ENCODE measurements at regions not wholly inside any gene's neighbourhood (a gene's known extent, or its start where the extent isn't known, plus 50 kb on each side); places are given as distances from the start of the nearest gene placed in this dataset.

DNA sequence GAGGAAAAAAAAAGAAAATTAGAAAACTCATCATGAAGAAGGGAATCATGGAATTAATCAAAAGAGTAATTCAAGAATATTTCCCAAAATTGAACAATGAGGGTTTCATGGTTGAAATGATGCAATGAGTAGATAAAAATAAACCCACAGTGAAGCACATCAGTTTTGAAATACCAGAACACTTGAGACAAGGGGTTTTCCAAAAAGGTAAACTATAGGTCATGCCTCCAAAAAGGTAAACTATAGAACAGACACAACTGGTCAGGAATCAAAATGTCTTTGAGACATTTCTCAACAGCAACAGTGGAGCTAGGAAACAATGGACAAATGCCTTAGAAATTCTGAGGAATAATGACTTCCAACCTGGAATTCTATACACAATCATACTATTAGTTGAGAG, 60.2 kb upstream of the PCSK5 start:
- TF ChIP-seq, protein P1, sequence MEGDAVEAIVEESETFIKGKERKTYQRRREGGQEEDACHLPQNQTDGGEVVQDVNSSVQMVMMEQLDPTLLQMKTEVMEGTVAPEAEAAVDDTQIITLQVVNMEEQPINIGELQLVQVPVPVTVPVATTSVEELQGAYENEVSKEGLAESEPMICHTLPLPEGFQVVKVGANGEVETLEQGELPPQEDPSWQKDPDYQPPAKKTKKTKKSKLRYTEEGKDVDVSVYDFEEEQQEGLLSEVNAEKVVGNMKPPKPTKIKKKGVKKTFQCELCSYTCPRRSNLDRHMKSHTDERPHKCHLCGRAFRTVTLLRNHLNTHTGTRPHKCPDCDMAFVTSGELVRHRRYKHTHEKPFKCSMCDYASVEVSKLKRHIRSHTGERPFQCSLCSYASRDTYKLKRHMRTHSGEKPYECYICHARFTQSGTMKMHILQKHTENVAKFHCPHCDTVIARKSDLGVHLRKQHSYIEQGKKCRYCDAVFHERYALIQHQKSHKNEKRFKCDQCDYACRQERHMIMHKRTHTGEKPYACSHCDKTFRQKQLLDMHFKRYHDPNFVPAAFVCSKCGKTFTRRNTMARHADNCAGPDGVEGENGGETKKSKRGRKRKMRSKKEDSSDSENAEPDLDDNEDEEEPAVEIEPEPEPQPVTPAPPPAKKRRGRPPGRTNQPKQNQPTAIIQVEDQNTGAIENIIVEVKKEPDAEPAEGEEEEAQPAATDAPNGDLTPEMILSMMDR (IDR thresholded peaks at IDR 0.05; ENCODE audit: low read depth, low read length, missing input control): no peak
- TF ChIP-seq, protein P2, sequence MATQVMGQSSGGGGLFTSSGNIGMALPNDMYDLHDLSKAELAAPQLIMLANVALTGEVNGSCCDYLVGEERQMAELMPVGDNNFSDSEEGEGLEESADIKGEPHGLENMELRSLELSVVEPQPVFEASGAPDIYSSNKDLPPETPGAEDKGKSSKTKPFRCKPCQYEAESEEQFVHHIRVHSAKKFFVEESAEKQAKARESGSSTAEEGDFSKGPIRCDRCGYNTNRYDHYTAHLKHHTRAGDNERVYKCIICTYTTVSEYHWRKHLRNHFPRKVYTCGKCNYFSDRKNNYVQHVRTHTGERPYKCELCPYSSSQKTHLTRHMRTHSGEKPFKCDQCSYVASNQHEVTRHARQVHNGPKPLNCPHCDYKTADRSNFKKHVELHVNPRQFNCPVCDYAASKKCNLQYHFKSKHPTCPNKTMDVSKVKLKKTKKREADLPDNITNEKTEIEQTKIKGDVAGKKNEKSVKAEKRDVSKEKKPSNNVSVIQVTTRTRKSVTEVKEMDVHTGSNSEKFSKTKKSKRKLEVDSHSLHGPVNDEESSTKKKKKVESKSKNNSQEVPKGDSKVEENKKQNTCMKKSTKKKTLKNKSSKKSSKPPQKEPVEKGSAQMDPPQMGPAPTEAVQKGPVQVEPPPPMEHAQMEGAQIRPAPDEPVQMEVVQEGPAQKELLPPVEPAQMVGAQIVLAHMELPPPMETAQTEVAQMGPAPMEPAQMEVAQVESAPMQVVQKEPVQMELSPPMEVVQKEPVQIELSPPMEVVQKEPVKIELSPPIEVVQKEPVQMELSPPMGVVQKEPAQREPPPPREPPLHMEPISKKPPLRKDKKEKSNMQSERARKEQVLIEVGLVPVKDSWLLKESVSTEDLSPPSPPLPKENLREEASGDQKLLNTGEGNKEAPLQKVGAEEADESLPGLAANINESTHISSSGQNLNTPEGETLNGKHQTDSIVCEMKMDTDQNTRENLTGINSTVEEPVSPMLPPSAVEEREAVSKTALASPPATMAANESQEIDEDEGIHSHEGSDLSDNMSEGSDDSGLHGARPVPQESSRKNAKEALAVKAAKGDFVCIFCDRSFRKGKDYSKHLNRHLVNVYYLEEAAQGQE (IDR thresholded peaks at IDR 0.05): no peak
- TF ChIP-seq RAD21 (IDR thresholded peaks at IDR 0.05): no peak
- TF ChIP-seq, protein P3, sequence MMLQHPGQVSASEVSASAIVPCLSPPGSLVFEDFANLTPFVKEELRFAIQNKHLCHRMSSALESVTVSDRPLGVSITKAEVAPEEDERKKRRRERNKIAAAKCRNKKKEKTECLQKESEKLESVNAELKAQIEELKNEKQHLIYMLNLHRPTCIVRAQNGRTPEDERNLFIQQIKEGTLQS (IDR thresholded peaks at IDR 0.05): no peak
- TF ChIP-seq, protein P4, sequence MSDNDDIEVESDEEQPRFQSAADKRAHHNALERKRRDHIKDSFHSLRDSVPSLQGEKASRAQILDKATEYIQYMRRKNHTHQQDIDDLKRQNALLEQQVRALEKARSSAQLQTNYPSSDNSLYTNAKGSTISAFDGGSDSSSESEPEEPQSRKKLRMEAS (IDR thresholded peaks at IDR 0.05): no peak
- no peak for TF ChIP-seq FOXA1 (IDR thresholded peaks at IDR 0.05)
- TF ChIP-seq HNF4A (conservative IDR thresholded peaks at IDR 0.05): no peak
- TF ChIP-seq TAF1 (conservative IDR thresholded peaks at IDR 0.05): no peak

Measured in liver (tissue), 3 donors.